SK-N-SH (cell line): ENCODE measurements at regions not wholly inside any gene's neighbourhood (a gene's known extent, or its start where the extent isn't known, plus 50 kb on each side); places are given as distances from the start of the nearest gene placed in this dataset.

Experiments used
- CTCF ChIP-seq: fragments of 200-600 bp; sonication (generic); IDR thresholded peaks from 2 replicates; pipeline ENCODE4 v1.6.1; 2017; ENCODE audit warnings: antibody characterized with exemption, mild to moderate bottlenecking, moderate library complexity
- EP300 ChIP-seq, 2 experiments: IDR thresholded peaks; 2 replicates each; pipeline versions ENCODE4 v1.4.0 to v1.6.1; 2012; ENCODE audit warnings: borderline replicate concordance in 1 of 2, low read depth in 1 of 2, low read length in 1 of 2
- FOXJ3 ChIP-seq: sonication (generic); formaldehyde crosslinking; IDR thresholded peaks from 2 replicates; pipeline ENCODE4 v1.5.1; 2020; ENCODE audit warnings: mild to moderate bottlenecking, missing genetic modification reagents
- POLR2AphosphoS5 ChIP-seq: IDR thresholded peaks from 2 replicates; pipeline ENCODE4 v1.6.1; 2012; ENCODE audit warnings: low read depth, low read length
- RCOR1 ChIP-seq: fragments of 150-350 bp; IDR thresholded peaks from 2 replicates; pipeline ENCODE4 v1.6.1; 2017; ENCODE audit warnings: antibody characterized with exemption, low read length
- TCF12 ChIP-seq: IDR thresholded peaks from 2 replicates; pipeline ENCODE4 v1.4.0; 2012
- YY1 ChIP-seq: IDR thresholded peaks from 2 replicates; pipeline ENCODE4 v1.4.0; 2012; ENCODE audit warnings: low read depth, mild to moderate bottlenecking
- ZBTB33 ChIP-seq: IDR thresholded peaks from 2 replicates; pipeline ENCODE4 v1.4.0; 2012; ENCODE audit warnings: low read depth, borderline replicate concordance
- TF ChIP-seq, protein P1 (sequence below): IDR thresholded peaks from 2 replicates; pipeline ENCODE4 v1.6.1; 2012; ENCODE audit warnings: mild to moderate bottlenecking, low read depth, low read length, moderate library complexity

DNA sequence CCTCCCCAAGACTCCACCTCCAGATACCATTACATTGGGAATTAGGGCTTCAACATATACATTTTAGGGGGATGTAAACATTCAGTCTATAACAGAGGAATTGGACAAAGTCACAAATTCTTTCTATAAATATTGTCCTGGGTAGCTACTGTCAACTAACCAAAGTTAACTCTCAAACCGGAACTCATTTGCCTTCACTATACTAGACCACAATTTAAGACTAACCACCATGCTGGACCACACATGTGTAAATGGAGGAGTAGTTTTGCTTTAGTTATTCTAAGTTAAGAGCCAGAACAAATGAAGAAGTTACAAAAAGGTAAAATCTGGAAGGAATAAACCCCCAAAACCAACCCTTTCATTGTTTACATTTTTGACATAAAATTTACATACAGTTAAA is 222.8 kb downstream of the NDFIP2 start:
- no peak for TF ChIP-seq YY1
- TF ChIP-seq CTCF = no peak
- no peak for TF ChIP-seq EP300 (IDR thresholded peaks at IDR 0.05; ENCODE audit: borderline replicate concordance in 1 of 2, low read depth in 1 of 2, low read length in 1 of 2)
- TF ChIP-seq, protein P1, sequence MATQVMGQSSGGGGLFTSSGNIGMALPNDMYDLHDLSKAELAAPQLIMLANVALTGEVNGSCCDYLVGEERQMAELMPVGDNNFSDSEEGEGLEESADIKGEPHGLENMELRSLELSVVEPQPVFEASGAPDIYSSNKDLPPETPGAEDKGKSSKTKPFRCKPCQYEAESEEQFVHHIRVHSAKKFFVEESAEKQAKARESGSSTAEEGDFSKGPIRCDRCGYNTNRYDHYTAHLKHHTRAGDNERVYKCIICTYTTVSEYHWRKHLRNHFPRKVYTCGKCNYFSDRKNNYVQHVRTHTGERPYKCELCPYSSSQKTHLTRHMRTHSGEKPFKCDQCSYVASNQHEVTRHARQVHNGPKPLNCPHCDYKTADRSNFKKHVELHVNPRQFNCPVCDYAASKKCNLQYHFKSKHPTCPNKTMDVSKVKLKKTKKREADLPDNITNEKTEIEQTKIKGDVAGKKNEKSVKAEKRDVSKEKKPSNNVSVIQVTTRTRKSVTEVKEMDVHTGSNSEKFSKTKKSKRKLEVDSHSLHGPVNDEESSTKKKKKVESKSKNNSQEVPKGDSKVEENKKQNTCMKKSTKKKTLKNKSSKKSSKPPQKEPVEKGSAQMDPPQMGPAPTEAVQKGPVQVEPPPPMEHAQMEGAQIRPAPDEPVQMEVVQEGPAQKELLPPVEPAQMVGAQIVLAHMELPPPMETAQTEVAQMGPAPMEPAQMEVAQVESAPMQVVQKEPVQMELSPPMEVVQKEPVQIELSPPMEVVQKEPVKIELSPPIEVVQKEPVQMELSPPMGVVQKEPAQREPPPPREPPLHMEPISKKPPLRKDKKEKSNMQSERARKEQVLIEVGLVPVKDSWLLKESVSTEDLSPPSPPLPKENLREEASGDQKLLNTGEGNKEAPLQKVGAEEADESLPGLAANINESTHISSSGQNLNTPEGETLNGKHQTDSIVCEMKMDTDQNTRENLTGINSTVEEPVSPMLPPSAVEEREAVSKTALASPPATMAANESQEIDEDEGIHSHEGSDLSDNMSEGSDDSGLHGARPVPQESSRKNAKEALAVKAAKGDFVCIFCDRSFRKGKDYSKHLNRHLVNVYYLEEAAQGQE = no peak
- TF ChIP-seq ZBTB33 = no peak
- no peak for TF ChIP-seq TCF12
- no peak for TF ChIP-seq POLR2AphosphoS5
- no peak for TF ChIP-seq FOXJ3
- TF ChIP-seq RCOR1 = no peak
